Ovary (tissue), 3 donors: ENCODE measurements at regions not wholly inside any gene's neighbourhood (a gene's known extent, or its start where the extent isn't known, plus 50 kb on each side); places are given as distances from the start of the nearest gene placed in this dataset.

ENCODE experiments used
- POLR2A ChIP-seq: fragments of 450-650 bp; IDR thresholded peaks from one replicate; pipeline ENCODE4 v1.6.1; 2017; ENCODE audit warnings: antibody characterized with exemption, mild to moderate bottlenecking, moderate library complexity
- TF ChIP-seq, protein P1 (sequence below), 3 donors: fragments of 450-650 bp in 2 of 3; fragments of 200-600 bp in 1 of 3; IDR thresholded peaks; one replicate each; pipeline versions ENCODE4 v1.5.1 to v1.8.0; 2016 to 2022; ENCODE audit warnings: antibody characterized with exemption in 3 of 3, mild to moderate bottlenecking in 1 of 3
- donor health status: DM: no; HTN: no; CAD: no.

GRCh38 chr12:100675432-100675831, 101.9 kb downstream of the GAS2L3 start:
- TF ChIP-seq POLR2A: no peak
- TF ChIP-seq, protein P1, sequence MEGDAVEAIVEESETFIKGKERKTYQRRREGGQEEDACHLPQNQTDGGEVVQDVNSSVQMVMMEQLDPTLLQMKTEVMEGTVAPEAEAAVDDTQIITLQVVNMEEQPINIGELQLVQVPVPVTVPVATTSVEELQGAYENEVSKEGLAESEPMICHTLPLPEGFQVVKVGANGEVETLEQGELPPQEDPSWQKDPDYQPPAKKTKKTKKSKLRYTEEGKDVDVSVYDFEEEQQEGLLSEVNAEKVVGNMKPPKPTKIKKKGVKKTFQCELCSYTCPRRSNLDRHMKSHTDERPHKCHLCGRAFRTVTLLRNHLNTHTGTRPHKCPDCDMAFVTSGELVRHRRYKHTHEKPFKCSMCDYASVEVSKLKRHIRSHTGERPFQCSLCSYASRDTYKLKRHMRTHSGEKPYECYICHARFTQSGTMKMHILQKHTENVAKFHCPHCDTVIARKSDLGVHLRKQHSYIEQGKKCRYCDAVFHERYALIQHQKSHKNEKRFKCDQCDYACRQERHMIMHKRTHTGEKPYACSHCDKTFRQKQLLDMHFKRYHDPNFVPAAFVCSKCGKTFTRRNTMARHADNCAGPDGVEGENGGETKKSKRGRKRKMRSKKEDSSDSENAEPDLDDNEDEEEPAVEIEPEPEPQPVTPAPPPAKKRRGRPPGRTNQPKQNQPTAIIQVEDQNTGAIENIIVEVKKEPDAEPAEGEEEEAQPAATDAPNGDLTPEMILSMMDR (IDR thresholded peaks at IDR 0.05): no peak
